DOHH2 (cell line): ENCODE measurements at regions not wholly inside any gene's neighbourhood (a gene's known extent, or its start where the extent isn't known, plus 50 kb on each side); places are given as distances from the start of the nearest gene placed in this dataset.

Experiments
- EZH2phosphoT487 ChIP-seq: fragments of 200-600 bp; sonication (generic); IDR thresholded peaks from 2 replicates; pipeline ENCODE4 v1.6.1; 2017; ENCODE audit warnings: borderline replicate concordance, mild to moderate bottlenecking, antibody characterized with exemption, low read length, moderate library complexity, mixed read lengths
- TF ChIP-seq, protein P1 (sequence below): fragments of 200-600 bp; sonication (generic); IDR thresholded peaks from one replicate; pipeline ENCODE4 v1.5.1; 2014; ENCODE audit warnings: antibody characterized with exemption, mild to moderate bottlenecking, low read depth, low read length; ENCODE audit not compliant: poor library complexity, severe bottlenecking

- TF ChIP-seq EZH2phosphoT487 = no peak
- TF ChIP-seq, protein P1, sequence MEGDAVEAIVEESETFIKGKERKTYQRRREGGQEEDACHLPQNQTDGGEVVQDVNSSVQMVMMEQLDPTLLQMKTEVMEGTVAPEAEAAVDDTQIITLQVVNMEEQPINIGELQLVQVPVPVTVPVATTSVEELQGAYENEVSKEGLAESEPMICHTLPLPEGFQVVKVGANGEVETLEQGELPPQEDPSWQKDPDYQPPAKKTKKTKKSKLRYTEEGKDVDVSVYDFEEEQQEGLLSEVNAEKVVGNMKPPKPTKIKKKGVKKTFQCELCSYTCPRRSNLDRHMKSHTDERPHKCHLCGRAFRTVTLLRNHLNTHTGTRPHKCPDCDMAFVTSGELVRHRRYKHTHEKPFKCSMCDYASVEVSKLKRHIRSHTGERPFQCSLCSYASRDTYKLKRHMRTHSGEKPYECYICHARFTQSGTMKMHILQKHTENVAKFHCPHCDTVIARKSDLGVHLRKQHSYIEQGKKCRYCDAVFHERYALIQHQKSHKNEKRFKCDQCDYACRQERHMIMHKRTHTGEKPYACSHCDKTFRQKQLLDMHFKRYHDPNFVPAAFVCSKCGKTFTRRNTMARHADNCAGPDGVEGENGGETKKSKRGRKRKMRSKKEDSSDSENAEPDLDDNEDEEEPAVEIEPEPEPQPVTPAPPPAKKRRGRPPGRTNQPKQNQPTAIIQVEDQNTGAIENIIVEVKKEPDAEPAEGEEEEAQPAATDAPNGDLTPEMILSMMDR = no peak
Observed at GRCh38 chr6:168908166-168908565, 345.5 kb downstream of the THBS2 start.
